ENCODE measurements at regions not wholly inside any gene's neighbourhood (a gene's known extent, or its start where the extent isn't known, plus 50 kb on each side); places are given as distances from the start of the nearest gene placed in this dataset.

DNA sequence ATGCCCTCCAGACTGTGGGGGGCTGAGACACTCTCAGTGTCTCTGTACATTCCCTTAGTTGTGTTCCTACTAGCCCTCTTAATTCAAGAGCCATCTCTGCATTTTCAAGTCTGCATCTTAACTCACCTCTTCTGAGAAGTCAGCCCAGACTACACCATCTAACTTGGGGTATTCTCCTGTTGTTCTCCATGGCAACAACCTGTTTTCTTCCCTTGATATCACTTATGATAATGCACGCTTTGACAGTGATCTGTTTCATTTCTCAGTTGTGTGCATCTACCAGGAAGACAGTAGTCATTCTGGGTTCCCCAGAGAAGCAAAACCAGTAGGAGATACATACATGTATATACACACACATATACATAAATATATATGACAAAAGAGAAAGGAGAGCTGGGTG, 707.3 kb upstream of the IGFBP3 start:
- Histone ChIP-seq H3K36me3 (replicated peaks) (no peaks in the 10 kb centered on the region), H3K4me3 (ENCODE audit: low read depth, low read length) (no peak overlapping the region), H3K27me3 (replicated peaks) (no peaks in the 10 kb centered on the region), H3K27ac (no peak overlapping the region)
- no peak for DNase-seq
- in situ Hi-C loops (cut with HindIII; ENCODE audit: low pct_ligation_motif_present, low sequenced_read_pairs) = no loop called here
- TF ChIP-seq, protein P1, sequence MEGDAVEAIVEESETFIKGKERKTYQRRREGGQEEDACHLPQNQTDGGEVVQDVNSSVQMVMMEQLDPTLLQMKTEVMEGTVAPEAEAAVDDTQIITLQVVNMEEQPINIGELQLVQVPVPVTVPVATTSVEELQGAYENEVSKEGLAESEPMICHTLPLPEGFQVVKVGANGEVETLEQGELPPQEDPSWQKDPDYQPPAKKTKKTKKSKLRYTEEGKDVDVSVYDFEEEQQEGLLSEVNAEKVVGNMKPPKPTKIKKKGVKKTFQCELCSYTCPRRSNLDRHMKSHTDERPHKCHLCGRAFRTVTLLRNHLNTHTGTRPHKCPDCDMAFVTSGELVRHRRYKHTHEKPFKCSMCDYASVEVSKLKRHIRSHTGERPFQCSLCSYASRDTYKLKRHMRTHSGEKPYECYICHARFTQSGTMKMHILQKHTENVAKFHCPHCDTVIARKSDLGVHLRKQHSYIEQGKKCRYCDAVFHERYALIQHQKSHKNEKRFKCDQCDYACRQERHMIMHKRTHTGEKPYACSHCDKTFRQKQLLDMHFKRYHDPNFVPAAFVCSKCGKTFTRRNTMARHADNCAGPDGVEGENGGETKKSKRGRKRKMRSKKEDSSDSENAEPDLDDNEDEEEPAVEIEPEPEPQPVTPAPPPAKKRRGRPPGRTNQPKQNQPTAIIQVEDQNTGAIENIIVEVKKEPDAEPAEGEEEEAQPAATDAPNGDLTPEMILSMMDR (IDR thresholded peaks at IDR 0.05; ENCODE audit: low read depth, low read length, missing control alignments) = no peak

DNA sequence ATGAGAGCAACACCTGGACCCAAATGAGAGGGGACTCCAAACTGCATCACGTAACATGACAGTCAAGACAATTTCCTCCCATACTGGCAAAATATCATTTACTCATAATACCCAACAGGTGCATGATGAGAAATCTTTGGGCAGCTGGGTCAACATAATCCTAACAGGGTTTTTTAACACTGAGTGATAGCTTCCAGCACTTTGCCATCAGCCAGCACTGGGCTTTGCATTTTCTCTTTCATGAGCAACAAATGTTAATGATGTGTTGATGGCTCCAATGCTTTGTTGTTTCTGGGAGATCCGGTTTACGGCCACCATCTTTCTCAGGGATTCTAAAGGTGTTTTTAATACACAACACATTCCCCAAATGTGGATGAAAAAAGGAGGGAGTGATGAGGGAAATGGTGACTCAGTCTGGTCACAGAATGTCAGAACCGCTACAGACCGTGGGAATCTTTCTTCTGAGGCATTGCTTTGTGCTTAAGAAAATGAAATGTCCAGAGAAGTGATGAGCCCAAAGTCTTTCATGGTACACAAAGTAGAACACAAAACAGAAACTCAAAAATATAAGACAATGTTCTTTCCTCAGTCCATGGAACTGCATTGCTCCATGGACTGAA, 705.7 kb upstream of the IGFBP3 start:
- Histone ChIP-seq H3K27ac (peak overlapping the region; percentile 51), H3K36me3 (replicated peaks) (no peaks in the 10 kb centered on the region), H3K27me3 (replicated peaks) (no peaks in the 10 kb centered on the region), H3K4me3 (ENCODE audit: low read depth, low read length) (no peak overlapping the region)
- in situ Hi-C loops (cut with HindIII; ENCODE audit: low pct_ligation_motif_present, low sequenced_read_pairs) = no loop called here
- peak; percentile 65 for DNase-seq
- TF ChIP-seq, protein P1 (IDR thresholded peaks at IDR 0.05; ENCODE audit: low read depth, low read length, missing control alignments) = no peak

DNA sequence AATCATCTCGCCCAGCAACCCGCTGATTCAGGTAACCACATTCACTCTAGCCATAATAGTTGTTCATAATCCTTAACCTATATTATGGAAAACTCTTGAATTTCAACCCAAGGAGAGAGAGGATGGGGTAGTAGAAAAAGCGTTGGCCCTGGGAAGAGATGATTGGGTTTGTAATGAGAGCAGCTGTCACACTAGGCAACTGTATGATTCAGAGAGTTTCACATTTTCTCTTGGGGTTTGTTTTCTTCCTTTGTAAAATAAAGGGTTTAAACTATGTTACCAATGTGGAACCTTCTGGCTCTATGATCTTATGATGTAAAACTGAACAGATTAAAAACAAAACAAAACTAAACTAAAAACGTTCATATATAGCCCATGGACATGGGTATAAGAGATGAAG, 705.2 kb upstream of the IGFBP3 start:
- in situ Hi-C loops (cut with HindIII; ENCODE audit: low pct_ligation_motif_present, low sequenced_read_pairs) = no loop called here
- no peaks in the 10 kb centered on the region for H3K36me3 ChIP-seq (replicated peaks)
- no peak for DNase-seq
- no peak overlapping the region for H3K4me3 ChIP-seq (ENCODE audit: low read depth, low read length)
- H3K27ac ChIP-seq = peak overlapping the region; percentile 4
- TF ChIP-seq, protein P1 (IDR thresholded peaks at IDR 0.05; ENCODE audit: low read depth, low read length, missing control alignments) = no peak
- no peaks in the 10 kb centered on the region for H3K27me3 ChIP-seq (replicated peaks)

DNA sequence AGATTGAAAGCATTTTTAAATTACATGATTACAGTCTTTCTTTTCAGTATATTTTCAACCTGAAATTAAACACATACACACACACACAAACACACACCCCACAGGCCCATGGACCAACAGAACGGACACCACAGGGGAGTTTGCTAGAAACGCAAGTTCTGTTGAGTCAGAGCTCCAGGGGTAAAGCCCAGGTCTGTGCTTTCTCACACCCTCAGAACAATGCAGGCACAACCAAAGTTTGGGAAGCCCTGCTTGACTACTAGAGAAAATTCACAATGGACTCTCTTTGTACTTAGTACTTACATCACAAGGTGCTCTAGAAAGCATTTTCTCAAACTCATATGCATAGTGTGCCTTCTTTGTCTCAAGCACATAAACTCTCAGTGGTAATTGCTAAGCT, 704.0 kb upstream of the IGFBP3 start:
- H3K27ac ChIP-seq = no peak overlapping the region
- DNase-seq = no peak
- no peaks in the 10 kb centered on the region for H3K27me3 ChIP-seq (replicated peaks)
- TF ChIP-seq, protein P1 (IDR thresholded peaks at IDR 0.05; ENCODE audit: low read depth, low read length, missing control alignments) = no peak
- H3K36me3 ChIP-seq (replicated peaks) = no peaks in the 10 kb centered on the region
- in situ Hi-C loops (cut with HindIII; ENCODE audit: low pct_ligation_motif_present, low sequenced_read_pairs) = no loop called here
- no peak overlapping the region for H3K4me3 ChIP-seq (ENCODE audit: low read depth, low read length)

DNA sequence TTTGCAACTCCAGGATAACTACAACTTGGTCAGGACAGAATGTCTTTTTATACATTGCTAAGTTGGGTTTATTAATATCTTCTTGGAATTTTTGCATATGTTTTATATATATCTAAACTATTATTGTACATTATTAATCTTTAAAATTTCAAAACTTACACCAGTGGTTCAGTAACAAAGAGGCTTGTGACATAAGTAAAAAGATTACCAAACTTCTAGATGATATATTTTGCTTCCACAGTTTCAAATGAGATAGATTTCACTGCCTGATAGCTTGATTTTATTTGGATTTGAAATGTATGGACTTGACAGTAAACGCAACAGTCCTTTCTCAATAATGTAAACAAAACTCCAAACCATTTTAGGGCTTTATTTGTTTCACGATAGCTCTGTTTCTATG, 701.2 kb upstream of the IGFBP3 start:
- Histone ChIP-seq H3K4me3 (ENCODE audit: low read depth, low read length) (no peak overlapping the region), H3K27ac (no peak overlapping the region), H3K27me3 (replicated peaks) (no peaks in the 10 kb centered on the region), H3K36me3 (replicated peaks) (no peaks in the 10 kb centered on the region)
- in situ Hi-C loops (cut with HindIII; ENCODE audit: low pct_ligation_motif_present, low sequenced_read_pairs) = no loop called here
- no peak for DNase-seq
- TF ChIP-seq, protein P1 (IDR thresholded peaks at IDR 0.05; ENCODE audit: low read depth, low read length, missing control alignments) = no peak

DNA sequence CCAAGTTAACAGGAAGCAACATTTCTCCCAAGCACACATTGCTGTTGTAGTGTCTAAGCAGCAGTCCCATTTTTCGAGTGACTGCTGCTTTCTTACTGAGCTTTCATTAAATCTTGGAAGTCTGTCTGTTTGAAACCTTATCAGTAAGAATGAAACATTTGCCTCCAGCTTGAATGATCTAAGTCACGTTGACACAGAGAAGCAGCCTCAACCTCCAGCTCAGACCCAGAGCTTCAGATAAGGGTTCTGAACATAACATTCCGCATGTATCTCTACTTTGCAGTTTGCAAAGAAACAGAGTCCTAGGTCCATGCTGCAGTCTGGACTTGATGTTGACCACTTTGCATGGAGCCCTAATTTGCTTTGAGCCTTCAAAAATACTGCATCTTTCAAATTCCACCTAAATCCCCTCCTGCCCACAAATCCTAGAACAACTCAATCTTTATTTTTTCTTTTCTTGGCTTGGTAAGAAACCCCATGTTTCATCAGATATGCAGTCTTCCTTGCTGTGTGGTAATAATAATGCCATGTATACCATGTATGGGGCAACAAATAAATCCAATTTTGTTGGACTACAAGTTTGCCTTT, 698.7 kb upstream of the IGFBP3 start:
- Histone ChIP-seq H3K4me3 (ENCODE audit: low read depth, low read length) (no peak overlapping the region), H3K27ac (no peak overlapping the region), H3K36me3 (replicated peaks) (no peaks in the 10 kb centered on the region), H3K27me3 (replicated peaks) (no peaks in the 10 kb centered on the region)
- TF ChIP-seq, protein P1 (IDR thresholded peaks at IDR 0.05; ENCODE audit: low read depth, low read length, missing control alignments) = no peak
- no peak for DNase-seq
- in situ Hi-C loops (cut with HindIII; ENCODE audit: low pct_ligation_motif_present, low sequenced_read_pairs) = no loop called here

Data from brain microvascular endothelial cell (primary cell).